GM19438 (cell line): ENCODE measurements at regions not wholly inside any gene's neighbourhood (a gene's known extent, or its start where the extent isn't known, plus 50 kb on each side); places are given as distances from the start of the nearest gene placed in this dataset.

ENCODE experiments used
- ATAC-seq: cut with Tn5 transposase; IDR thresholded peaks from one replicate; pipeline ENCODE4 v1.9.1; 2021; ENCODE audit warnings: low read depth; ENCODE audit not compliant: unreplicated experiment

- ATAC-seq, result no peak
These were observed 155.0 kb downstream of the SETD4 start for GRCh38 chr21:35905096-35905962.

DNA sequence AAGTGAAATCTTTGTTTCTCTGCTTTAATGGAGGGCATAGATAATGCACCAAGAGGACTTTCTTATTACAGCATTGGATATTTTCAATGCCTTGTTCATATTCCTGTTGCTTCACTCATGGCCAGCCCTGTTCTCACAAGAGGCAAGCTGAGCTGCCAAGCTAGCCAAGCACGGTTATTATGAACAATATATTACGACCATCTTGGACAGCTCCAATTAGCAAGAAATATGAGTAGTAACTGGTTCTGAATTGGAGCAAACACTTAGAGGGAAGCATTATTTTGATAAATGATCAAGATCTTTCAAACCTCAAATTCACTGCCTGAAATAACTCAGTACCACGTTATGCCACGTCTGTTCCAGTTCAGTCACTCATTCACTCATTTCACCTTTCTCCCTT is 159.8 kb downstream of the SETD4 start:
- no peak for ATAC-seq

DNA sequence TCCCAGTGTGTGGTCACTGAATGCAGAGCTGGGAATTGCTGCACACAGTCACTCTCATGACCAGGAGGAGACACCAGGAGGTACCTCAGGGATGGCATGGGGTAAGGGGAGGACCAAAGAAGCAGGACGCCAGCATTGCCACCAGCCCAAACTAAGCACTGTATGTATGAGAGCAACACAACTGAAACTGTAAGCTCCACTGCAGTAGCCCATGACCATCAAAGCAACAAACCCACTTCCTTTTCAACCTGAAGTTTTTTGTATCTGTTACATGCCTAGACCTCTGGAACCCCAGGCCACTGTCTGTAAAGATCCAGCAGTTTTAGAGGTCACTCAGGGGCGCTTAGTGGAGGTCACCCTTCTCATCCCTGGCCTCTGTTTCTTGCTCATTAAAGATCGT is 164.3 kb downstream of the SETD4 start:
- no peak for ATAC-seq

DNA sequence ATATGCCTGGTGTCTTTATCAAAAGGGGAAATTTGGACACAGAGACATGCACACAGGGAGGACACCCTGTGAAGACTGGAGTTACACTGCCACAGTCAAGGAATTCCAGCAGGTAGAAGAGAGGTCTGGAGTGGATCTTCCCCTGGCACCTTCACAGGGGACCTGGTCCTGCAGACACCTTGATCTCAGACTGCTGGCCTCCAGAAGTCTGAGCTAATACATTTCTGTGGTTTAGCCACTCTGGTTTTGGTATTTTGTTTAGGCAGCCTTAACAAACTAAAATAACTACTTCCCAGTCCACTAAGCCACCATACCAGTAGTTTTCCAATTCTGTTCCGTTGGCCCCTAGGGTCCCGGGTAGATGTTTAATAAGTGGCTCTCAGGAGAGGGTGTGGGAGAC is 164.7 kb downstream of the SETD4 start:
- no peak for ATAC-seq

GRCh38 chr21:35893156-35893555 is 167.2 kb downstream of the SETD4 start:
- no peak for ATAC-seq

DNA sequence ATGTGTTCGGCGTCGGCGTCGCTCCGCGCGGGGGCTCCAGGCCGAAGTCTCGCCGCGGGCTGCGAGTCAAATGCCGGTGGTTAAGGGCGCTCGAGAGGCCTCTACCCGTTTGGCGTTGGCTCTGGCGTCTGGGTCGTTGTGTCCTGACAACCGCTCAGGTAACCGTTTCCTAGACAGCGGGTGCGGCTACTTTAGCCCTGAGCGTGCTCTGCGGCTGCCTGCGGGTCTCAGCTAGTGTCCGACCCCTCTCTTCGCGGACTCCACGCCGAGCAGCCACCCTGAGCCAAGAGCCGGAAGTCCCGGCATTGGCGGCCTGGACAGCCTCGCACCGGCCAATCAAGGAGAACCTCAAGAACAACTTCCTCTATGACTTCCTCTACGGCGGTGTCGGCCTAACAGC is 173.4 kb downstream of the SETD4 start:
- ATAC-seq, result no peak

DNA sequence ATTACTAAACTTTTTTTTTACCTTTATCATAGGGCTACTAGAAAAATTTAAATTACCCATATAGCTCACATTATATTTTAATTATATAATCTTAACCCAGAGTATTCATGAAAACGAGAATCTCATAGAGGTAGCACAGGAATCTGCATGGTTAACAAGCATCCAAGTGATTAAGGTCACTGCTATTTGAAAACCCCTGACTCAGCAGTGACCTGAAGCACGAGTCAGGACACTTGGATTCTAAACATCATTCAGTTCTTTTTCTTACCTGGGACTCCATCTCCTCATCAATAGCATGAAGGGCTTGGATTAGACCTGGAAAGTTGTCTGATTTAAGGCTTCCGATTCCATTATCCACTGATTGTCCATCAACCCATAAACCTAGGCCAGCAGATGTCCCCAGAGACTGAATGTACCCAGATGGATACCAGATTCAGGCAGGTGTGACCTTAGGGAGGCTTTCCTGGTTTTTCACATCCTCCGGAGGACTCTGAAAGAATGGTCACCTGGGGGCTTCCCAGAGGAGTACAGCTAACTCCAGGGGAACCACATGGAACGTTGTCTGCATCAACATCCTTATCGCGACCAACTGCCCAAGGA is 174.3 kb downstream of the SETD4 start:
- no peak for ATAC-seq

- no peak for ATAC-seq
These were observed 177.5 kb downstream of the SETD4 start for GRCh38 chr21:35882791-35883240.

- ATAC-seq, result no peak
These were observed 186.9 kb downstream of the SETD4 start for GRCh38 chr21:35873441-35873840.

GRCh38 chr21:35871906-35872305 is 188.4 kb downstream of the SETD4 start:
- ATAC-seq, result no peak

- no peak for ATAC-seq
These were observed 191.5 kb downstream of the SETD4 start for GRCh38 chr21:35868869-35869223.

DNA sequence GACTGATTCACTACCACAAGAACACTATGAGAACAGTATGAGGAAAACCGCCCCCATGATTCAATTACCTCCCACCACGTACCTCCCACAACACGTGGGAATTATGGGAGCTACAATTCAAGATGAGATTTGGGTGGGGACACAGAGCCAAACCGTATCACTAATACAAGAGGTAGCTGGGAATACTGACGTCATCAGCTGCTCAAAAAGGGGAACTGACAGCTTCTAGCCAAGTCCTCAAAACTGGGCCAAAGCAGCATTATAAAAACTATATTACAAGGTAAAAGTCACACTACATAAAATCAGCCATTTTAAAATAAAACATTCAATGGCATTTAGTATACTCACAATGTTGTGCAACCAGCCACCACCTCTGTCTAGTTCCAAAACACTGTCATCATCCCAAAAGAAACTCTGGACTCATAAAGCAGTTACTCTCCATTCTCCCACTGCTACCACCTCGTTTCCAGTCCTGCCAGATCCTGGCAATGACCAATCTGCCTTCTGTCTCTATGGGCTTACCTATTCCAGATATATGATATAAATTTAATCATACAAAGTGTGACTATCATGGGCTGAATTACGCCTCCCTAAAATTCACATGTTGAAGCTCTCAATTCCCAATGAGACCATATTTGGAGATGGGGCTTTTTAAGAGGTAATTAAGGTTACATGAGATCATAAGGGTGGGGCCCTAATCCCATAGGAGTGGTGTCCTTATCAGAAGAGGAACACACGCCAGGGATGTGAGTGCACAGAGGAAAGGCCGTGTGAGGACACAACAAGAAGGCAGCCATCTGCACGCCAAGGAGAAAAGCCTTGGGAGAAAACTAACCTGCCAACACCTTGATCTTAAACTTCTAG is 192.1 kb downstream of the SETD4 start:
- ATAC-seq, result no peak

DNA sequence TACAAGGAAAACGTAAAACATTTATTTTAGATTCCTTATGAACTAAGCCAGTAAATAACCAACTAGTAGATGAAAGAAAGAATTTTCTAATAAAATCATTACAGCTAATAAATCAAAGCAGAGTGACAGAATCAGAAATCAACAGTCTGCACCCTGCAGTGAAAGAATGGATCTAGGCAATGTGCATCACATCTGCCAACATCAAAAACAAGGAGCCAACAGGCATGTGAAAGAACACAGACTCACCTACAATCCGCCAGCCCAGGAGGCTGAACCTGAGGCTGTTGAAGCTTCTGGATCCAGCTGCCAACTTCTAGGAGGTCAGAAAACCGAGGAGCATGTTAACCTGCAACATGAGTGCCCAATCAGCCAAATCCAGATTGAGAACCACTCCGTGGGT is 196.3 kb downstream of the SETD4 start:
- ATAC-seq, result no peak

- no peak for ATAC-seq
These were observed 197.4 kb downstream of the SETD4 start for GRCh38 chr21:35862969-35863368.

- ATAC-seq, result no peak
These were observed 198.7 kb downstream of the SETD4 start for GRCh38 chr21:35861661-35862060.

DNA sequence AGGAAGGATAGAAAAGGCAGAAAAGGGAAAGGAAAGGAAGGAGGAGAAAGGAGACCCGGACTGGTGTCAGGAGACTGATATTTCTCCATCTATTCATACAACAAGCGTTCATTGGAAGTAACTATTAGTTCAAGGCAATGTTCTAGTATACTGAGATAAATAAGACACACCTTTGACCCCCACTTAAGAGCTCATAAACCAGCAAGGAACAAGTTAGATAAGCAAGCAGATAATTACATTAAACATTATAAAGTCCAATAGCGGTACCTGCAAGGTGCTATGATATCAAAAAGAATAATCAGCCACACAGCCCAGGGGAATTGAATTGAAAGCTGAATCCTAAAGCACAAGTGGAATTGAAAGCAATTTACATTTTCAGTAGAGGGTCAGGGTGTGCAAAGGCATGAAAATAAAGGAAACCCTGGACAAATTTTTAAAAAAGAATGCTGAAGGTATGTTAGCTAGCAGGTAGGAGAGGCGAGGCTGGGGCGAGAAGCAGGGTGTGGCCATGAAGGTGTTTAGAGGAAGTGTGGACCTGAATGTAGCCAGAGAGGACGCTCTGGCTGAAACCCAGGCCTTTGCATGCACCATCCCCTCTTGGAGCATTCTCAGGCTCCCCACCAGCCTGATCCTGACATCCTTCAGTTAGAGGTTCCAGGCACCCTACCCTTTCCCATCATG is 200.0 kb downstream of the SETD4 start:
- no peak for ATAC-seq

- no peak for ATAC-seq
These were observed 200.6 kb downstream of the SETD4 start for GRCh38 chr21:35859677-35860076.

DNA sequence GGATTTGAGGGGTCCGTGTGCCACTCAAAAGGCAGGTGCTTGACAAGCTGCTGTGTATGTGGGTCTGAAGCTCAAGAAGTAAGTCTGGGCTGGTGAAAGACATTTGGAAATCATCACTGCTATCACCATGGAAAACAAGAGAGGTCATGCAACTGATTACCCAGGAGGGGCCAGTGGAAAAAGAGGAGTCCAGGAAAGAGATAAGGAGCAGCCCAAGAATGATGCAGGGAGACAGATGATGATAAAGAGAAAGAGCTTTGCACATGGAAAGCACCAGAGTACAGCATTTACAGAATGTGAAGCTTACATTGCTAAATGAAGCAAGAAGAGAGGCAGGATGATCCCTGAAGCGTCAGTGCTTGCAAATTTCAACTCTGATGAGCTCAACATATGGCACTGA is 203.2 kb downstream of the SETD4 start:
- no peak for ATAC-seq

GRCh38 chr21:35855484-35855883 is 204.8 kb downstream of the SETD4 start:
- ATAC-seq, result no peak

DNA sequence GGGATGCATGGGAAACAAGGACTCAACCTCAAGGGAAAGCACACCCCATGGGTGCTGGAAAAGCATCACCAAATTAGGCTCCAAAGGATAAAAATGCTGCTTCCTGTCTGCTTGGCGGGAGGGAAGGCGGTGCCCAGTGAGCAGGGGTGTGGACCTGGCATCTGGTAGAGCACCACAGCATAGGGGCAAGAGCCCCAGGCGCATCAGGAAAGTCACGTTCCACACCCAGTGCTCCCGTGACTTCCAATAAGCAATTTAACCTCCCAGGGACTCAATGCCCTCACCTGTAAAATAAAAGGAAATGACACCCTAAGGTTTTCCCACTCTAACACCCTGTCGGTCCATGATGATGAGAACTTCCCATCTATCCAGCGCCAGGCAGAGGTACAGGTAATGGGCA is 206.0 kb downstream of the SETD4 start:
- ATAC-seq, result no peak
